B cell (primary cell): ENCODE measurements at regions not wholly inside any gene's neighbourhood (a gene's known extent, or its start where the extent isn't known, plus 50 kb on each side); places are given as distances from the start of the nearest gene placed in this dataset.

Experiments
- CTCF ChIP-seq: fragments of 200-600 bp; IDR thresholded peaks from one replicate; pipeline ENCODE4 v1.8.0; 2022; ENCODE audit warnings: antibody characterized with exemption, mild to moderate bottlenecking
- EZH2 ChIP-seq: IDR thresholded peaks from 2 replicates; pipeline ENCODE4 v1.6.1; 2012; ENCODE audit warnings: borderline replicate concordance, low read depth, mild to moderate bottlenecking, moderate library complexity, low read length; ENCODE audit not compliant: insufficient read depth, poor library complexity, severe bottlenecking

GRCh38 chr3:106303766-106304165 lies 435.0 kb upstream of the CBLB start:
- TF ChIP-seq CTCF = no peak
- TF ChIP-seq EZH2 = no peak
